HG02981 (cell line): ENCODE measurements at regions not wholly inside any gene's neighbourhood (a gene's known extent, or its start where the extent isn't known, plus 50 kb on each side); places are given as distances from the start of the nearest gene placed in this dataset.
"Not testable (repeated sequence)": the region's sequence is repeated elsewhere in the genome, so short reads cannot be mapped to it uniquely, and the experiment has no call there.

ENCODE experiments used
- ATAC-seq: cut with Tn5 transposase; IDR thresholded peaks from one replicate; pipeline ENCODE4 v1.9.1; 2021; ENCODE audit warnings: mild to moderate bottlenecking, moderate library complexity; ENCODE audit not compliant: unreplicated experiment

- no peak for ATAC-seq
Measured at GRCh38 chr5:60448600-60448999, 251.4 kb downstream of the DEPDC1B start.

- ATAC-seq, result no peak
Measured at GRCh38 chr5:60447488-60447920, 252.5 kb downstream of the DEPDC1B start.

- ATAC-seq, result no peak
Measured at GRCh38 chr5:60446917-60447316, 253.0 kb downstream of the DEPDC1B start.

- ATAC-seq, result no peak
Measured at GRCh38 chr5:60445921-60446320, 254.0 kb downstream of the DEPDC1B start.

GRCh38 chr5:60445427-60445826 lies 254.5 kb downstream of the DEPDC1B start:
- ATAC-seq, result no peak

GRCh38 chr5:60444661-60445360 lies 255.2 kb downstream of the DEPDC1B start:
- ATAC-seq, result no peak

GRCh38 chr5:60439552-60439951 lies 260.4 kb downstream of the DEPDC1B start:
- no peak for ATAC-seq

GRCh38 chr5:60437308-60437707 lies 262.7 kb downstream of the DEPDC1B start:
- no peak for ATAC-seq

GRCh38 chr5:60436518-60436917 lies 263.4 kb downstream of the DEPDC1B start:
- peak; percentile 61 for ATAC-seq

GRCh38 chr5:60435808-60436207 lies 264.2 kb downstream of the DEPDC1B start:
- ATAC-seq, result no peak

- ATAC-seq, result not testable (repeated sequence)
Measured at GRCh38 chr5:60426189-60426588, 273.8 kb downstream of the DEPDC1B start.

GRCh38 chr5:60420773-60421172 lies 279.2 kb downstream of the DEPDC1B start:
- not testable (repeated sequence) for ATAC-seq

- no peak for ATAC-seq
Measured at GRCh38 chr5:60417500-60418181, 282.3 kb downstream of the DEPDC1B start.

- no peak for ATAC-seq
Measured at GRCh38 chr5:60415443-60415842, 284.5 kb downstream of the DEPDC1B start.

GRCh38 chr5:60410427-60410826 lies 289.5 kb downstream of the DEPDC1B start:
- ATAC-seq, result no peak

- ATAC-seq, result no peak
Measured at GRCh38 chr5:60404171-60404570, 295.8 kb downstream of the DEPDC1B start.

- no peak for ATAC-seq
Measured at GRCh38 chr5:60403343-60404006, 296.5 kb downstream of the DEPDC1B start.

GRCh38 chr5:60402161-60402785 lies 297.7 kb downstream of the DEPDC1B start:
- ATAC-seq, result no peak

GRCh38 chr5:60401526-60401925 lies 298.4 kb downstream of the DEPDC1B start:
- no peak for ATAC-seq

GRCh38 chr5:60399507-60399906 lies 300.5 kb downstream of the DEPDC1B start:
- no peak for ATAC-seq

- ATAC-seq, result no peak
Measured at GRCh38 chr5:60395712-60396329, 304.1 kb downstream of the DEPDC1B start.
